GM06990 (cell line): ENCODE measurements at regions not wholly inside any gene's neighbourhood (a gene's known extent, or its start where the extent isn't known, plus 50 kb on each side); places are given as distances from the start of the nearest gene placed in this dataset.

Experiments
- DNase-seq: peaks from one replicate; pipeline ENCODE4 v3.0.0-alpha.2; 2011; ENCODE audit not compliant: insufficient read length; ENCODE audit errors: extremely low read depth
- H3K27me3 ChIP-seq: replicated peaks from 2 replicates; pipeline ENCODE4 v1.6.0; 2011; ENCODE audit warnings: low read length; ENCODE audit not compliant: control insufficient read depth, insufficient read depth
- H3K36me3 ChIP-seq: 2 replicates; pipeline ENCODE4 v1.5.1; 2011; ENCODE audit warnings: low read length; ENCODE audit not compliant: control insufficient read depth, insufficient read depth
- H3K4me3 ChIP-seq: replicated peaks from 2 replicates; pipeline ENCODE4 v1.5.1; 2011; ENCODE audit warnings: low read depth, mild to moderate bottlenecking, control low read depth, low read length
- CTCF ChIP-seq: IDR thresholded peaks from 2 replicates; pipeline ENCODE4 v1.5.1; 2011; ENCODE audit warnings: low read length, control low read depth, mild to moderate bottlenecking, inconsistent platforms; ENCODE audit not compliant: insufficient read depth, poor library complexity, severe bottlenecking

- no peaks in the 10 kb centered on the region for H3K27me3 ChIP-seq
- no peak overlapping the region for H3K4me3 ChIP-seq
- no peak for DNase-seq
- TF ChIP-seq CTCF, result no peak
- no peaks in the 10 kb centered on the region for H3K36me3 ChIP-seq
Measured at GRCh38 chr6:125564941-125565340, 184.5 kb upstream of the HEY2 start.

GRCh38 chr6:125567407-125567806 is 182.0 kb upstream of the HEY2 start:
- Histone ChIP-seq H3K36me3 (no peaks in the 10 kb centered on the region), H3K4me3 (no peak overlapping the region)

GRCh38 chr6:125568609-125569008 is 180.8 kb upstream of the HEY2 start:
- DNase-seq, result no peak
- TF ChIP-seq CTCF, result no peak
- Histone ChIP-seq H3K36me3 (no peaks in the 10 kb centered on the region), H3K4me3 (no peak overlapping the region), H3K27me3 (no peaks in the 10 kb centered on the region)

More at GRCh38 chr6:125567407-125567806, 182.0 kb upstream of the HEY2 start:
- H3K27me3 ChIP-seq, result no peaks in the 10 kb centered on the region
- DNase-seq, result no peak
- TF ChIP-seq CTCF, result no peak

GRCh38 chr6:125570526-125570925 is 178.9 kb upstream of the HEY2 start:
- no peak for TF ChIP-seq CTCF
- Histone ChIP-seq H3K27me3 (no peaks in the 10 kb centered on the region), H3K36me3 (no peaks in the 10 kb centered on the region), H3K4me3 (no peak overlapping the region)
- no peak for DNase-seq

- no peak for TF ChIP-seq CTCF
- Histone ChIP-seq H3K4me3 (no peak overlapping the region), H3K36me3 (no peaks in the 10 kb centered on the region), H3K27me3 (no peaks in the 10 kb centered on the region)
- DNase-seq, result no peak
Measured at GRCh38 chr6:125571207-125571755, 178.2 kb upstream of the HEY2 start.

- Histone ChIP-seq H3K4me3 (no peak overlapping the region), H3K27me3 (no peaks in the 10 kb centered on the region), H3K36me3 (no peaks in the 10 kb centered on the region)
- DNase-seq, result no peak
- TF ChIP-seq CTCF, result no peak
Measured at GRCh38 chr6:125574604-125575003, 174.8 kb upstream of the HEY2 start.
